ENCODE measurements at regions not wholly inside any gene's neighbourhood (a gene's known extent, or its start where the extent isn't known, plus 50 kb on each side); places are given as distances from the start of the nearest gene placed in this dataset.

DNA sequence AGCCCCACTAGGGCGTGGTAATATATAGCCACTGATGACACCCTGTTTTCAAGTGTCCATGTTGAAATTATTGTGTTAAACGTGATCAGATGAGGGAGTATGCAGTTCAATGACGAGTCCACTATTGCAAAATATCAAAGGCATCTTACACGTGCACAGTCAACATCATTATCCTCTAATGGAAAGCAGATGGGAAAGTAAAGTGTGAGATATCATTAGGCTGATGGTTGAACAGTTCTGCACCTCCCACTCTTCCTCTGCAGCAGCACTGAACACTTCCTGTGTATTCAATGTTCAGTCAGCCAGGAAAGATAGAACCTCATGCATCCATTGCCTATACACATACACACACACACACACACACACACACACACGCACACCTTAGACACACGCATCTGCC lies 431.8 kb upstream of the CCDC54 start:
- no peak overlapping the region for H3K27ac ChIP-seq (ENCODE audit: poor library complexity, severe bottlenecking)
- ATAC-seq (ENCODE audit: low read depth), result no peak
- H3K27me3 ChIP-seq (ENCODE audit: insufficient read depth, poor library complexity, severe bottlenecking), result no peaks in the 10 kb centered on the region
- no peaks in the 10 kb centered on the region for H3K36me3 ChIP-seq (ENCODE audit: low read depth)
- no peak overlapping the region for H3K4me3 ChIP-seq (ENCODE audit: severe bottlenecking)
- DNase-seq (ENCODE audit: low spot score), result no peak
- no peak for TF ChIP-seq CTCF (IDR thresholded peaks at IDR 0.05; ENCODE audit: poor library complexity, severe bottlenecking)
- no peaks in the 10 kb centered on the region for H3K4me1 ChIP-seq (ENCODE audit: insufficient read depth, poor library complexity, severe bottlenecking)
- no peaks in the 10 kb centered on the region for H3K9me3 ChIP-seq (ENCODE audit: severe bottlenecking)

DNA sequence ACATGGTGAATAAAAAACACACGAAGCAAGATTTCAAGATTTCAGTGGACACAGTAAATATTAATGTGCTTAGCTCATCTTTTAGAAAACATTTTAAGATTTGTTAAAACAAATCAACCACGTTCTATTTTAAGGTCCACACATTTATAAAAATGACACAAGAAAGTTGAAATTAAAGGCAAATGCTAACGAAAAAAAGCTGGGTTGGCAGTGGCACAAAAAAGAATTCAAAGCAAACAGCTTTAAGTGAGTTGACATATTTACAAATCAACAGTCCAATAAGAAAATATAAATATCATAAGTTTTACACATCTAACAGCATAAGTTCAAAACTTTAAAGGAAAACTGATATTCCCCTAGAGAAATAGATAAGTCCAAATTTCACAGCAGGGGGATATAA lies 430.4 kb upstream of the CCDC54 start:
- H3K27me3 ChIP-seq (ENCODE audit: insufficient read depth, poor library complexity, severe bottlenecking), result no peaks in the 10 kb centered on the region
- H3K36me3 ChIP-seq (ENCODE audit: low read depth), result no peaks in the 10 kb centered on the region
- TF ChIP-seq CTCF (IDR thresholded peaks at IDR 0.05; ENCODE audit: poor library complexity, severe bottlenecking), result no peak
- no peaks in the 10 kb centered on the region for H3K9me3 ChIP-seq (ENCODE audit: severe bottlenecking)
- H3K4me3 ChIP-seq (ENCODE audit: severe bottlenecking), result no peak overlapping the region
- H3K27ac ChIP-seq (ENCODE audit: poor library complexity, severe bottlenecking), result no peak overlapping the region
- H3K4me1 ChIP-seq (ENCODE audit: insufficient read depth, poor library complexity, severe bottlenecking), result no peaks in the 10 kb centered on the region
- no peak for DNase-seq (ENCODE audit: low spot score)
- no peak for ATAC-seq (ENCODE audit: low read depth)

GRCh38 chr3:106957029-106957428 lies 420.2 kb upstream of the CCDC54 start:
- Histone ChIP-seq H3K4me3 (ENCODE audit: severe bottlenecking) (no peak overlapping the region), H3K27ac (ENCODE audit: poor library complexity, severe bottlenecking) (no peak overlapping the region), H3K27me3 (ENCODE audit: insufficient read depth, poor library complexity, severe bottlenecking) (no peaks in the 10 kb centered on the region), H3K4me1 (ENCODE audit: insufficient read depth, poor library complexity, severe bottlenecking) (no peaks in the 10 kb centered on the region), H3K9me3 (ENCODE audit: severe bottlenecking) (no peaks in the 10 kb centered on the region), H3K36me3 (ENCODE audit: low read depth) (no peaks in the 10 kb centered on the region)
- DNase-seq (ENCODE audit: low spot score), result no peak
- no peak for ATAC-seq (ENCODE audit: low read depth)
- TF ChIP-seq CTCF (IDR thresholded peaks at IDR 0.05; ENCODE audit: poor library complexity, severe bottlenecking), result no peak

DNA sequence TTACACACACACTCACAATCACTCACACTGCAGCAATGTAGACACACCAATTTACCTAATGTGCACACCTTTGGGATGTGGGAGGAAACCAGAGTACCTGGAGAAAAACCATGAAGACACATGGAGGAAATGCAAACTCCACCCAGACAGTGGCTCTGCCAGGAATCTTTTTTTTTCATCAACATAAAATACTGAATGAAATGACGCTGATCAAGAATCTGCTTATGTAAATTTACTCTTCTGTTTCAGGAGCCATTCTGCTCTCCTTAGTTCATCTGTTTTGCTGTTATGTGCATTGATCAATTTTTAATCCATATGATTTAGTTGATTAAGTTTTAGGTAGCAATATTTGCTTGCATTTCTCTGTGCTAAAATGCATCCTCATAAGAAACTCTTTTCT lies 414.2 kb upstream of the CCDC54 start:
- no peaks in the 10 kb centered on the region for H3K4me1 ChIP-seq (ENCODE audit: insufficient read depth, poor library complexity, severe bottlenecking)
- no peaks in the 10 kb centered on the region for H3K27me3 ChIP-seq (ENCODE audit: insufficient read depth, poor library complexity, severe bottlenecking)
- no peak for TF ChIP-seq CTCF (IDR thresholded peaks at IDR 0.05; ENCODE audit: poor library complexity, severe bottlenecking)
- no peak overlapping the region for H3K4me3 ChIP-seq (ENCODE audit: severe bottlenecking)
- ATAC-seq (ENCODE audit: low read depth) (no peak), DNase-seq (ENCODE audit: low spot score) (no peak)
- no peak overlapping the region for H3K27ac ChIP-seq (ENCODE audit: poor library complexity, severe bottlenecking)
- H3K9me3 ChIP-seq (ENCODE audit: severe bottlenecking), result no peaks in the 10 kb centered on the region
- no peaks in the 10 kb centered on the region for H3K36me3 ChIP-seq (ENCODE audit: low read depth)

DNA sequence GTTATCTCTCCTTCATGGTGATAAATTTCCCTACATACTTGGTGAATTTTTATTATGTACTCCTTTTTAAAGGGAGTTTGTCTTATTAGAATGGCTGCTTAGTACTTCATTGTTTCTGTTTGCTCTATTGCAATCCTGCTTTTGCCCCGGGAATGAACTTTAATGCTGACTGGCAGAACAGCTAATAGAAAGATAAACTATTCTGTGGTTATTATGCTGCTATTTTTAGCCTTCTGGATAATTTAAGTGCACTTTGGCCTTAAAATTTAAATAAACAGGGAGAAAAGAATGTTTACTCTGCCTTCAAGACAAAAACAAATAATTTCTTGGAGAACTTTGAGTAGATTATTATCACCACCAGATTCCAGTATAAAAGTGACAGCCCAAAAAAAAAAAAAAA lies 413.8 kb upstream of the CCDC54 start:
- H3K27me3 ChIP-seq (ENCODE audit: insufficient read depth, poor library complexity, severe bottlenecking), result no peaks in the 10 kb centered on the region
- TF ChIP-seq CTCF (IDR thresholded peaks at IDR 0.05; ENCODE audit: poor library complexity, severe bottlenecking), result no peak
- DNase-seq (ENCODE audit: low spot score), result no peak
- no peak overlapping the region for H3K27ac ChIP-seq (ENCODE audit: poor library complexity, severe bottlenecking)
- H3K36me3 ChIP-seq (ENCODE audit: low read depth), result no peaks in the 10 kb centered on the region
- H3K4me1 ChIP-seq (ENCODE audit: insufficient read depth, poor library complexity, severe bottlenecking), result no peaks in the 10 kb centered on the region
- no peak overlapping the region for H3K4me3 ChIP-seq (ENCODE audit: severe bottlenecking)
- no peaks in the 10 kb centered on the region for H3K9me3 ChIP-seq (ENCODE audit: severe bottlenecking)
- no peak for ATAC-seq (ENCODE audit: low read depth)
